MM.1S (cell line): ENCODE measurements at regions not wholly inside any gene's neighbourhood (a gene's known extent, or its start where the extent isn't known, plus 50 kb on each side); places are given as distances from the start of the nearest gene placed in this dataset.

ENCODE experiments used
- DNase-seq: peaks from one replicate; pipeline ENCODE4 v3.0.0-alpha.2; 2015
- H2AFZ ChIP-seq: fragments of 300-600 bp; sonication (generic); 2 replicates; pipeline ENCODE4 v1.6.0; 2016; ENCODE audit warnings: antibody characterized with exemption, low read length
- H3F3A ChIP-seq: fragments of 300-600 bp; sonication (generic); 2 replicates; pipeline ENCODE4 v1.6.1; 2016; ENCODE audit warnings: mild to moderate bottlenecking, antibody characterized with exemption, low read length, moderate library complexity, mixed read lengths; ENCODE audit not compliant: insufficient read depth
- H3K27ac ChIP-seq: fragments of 300-600 bp; sonication (generic); 2 replicates; pipeline ENCODE4 v1.5.1; 2016; ENCODE audit warnings: mild to moderate bottlenecking, low read length
- H3K27me3 ChIP-seq: fragments of 300-600 bp; sonication (generic); replicated peaks from 2 replicates; pipeline ENCODE4 v1.6.0; 2016; ENCODE audit warnings: low read length; ENCODE audit not compliant: insufficient read depth
- H3K36me3 ChIP-seq: fragments of 300-600 bp; sonication (generic); replicated peaks from 2 replicates; pipeline ENCODE4 v1.6.1; 2016; ENCODE audit warnings: mild to moderate bottlenecking, low read length, mixed read lengths; ENCODE audit not compliant: insufficient read depth
- H3K4me1 ChIP-seq: fragments of 300-600 bp; sonication (generic); 2 replicates; pipeline ENCODE4 v1.6.1; 2016; ENCODE audit warnings: low read length, mixed read lengths
- H3K4me2 ChIP-seq: fragments of 300-600 bp; sonication (generic); 2 replicates; pipeline ENCODE4 v1.6.0; 2016; ENCODE audit warnings: low read depth, low read length
- H3K4me3 ChIP-seq: fragments of 300-600 bp; sonication (generic); 2 replicates; pipeline ENCODE4 v1.5.1; 2016; ENCODE audit warnings: low read length, mixed read lengths
- H3K79me2 ChIP-seq: fragments of 300-600 bp; sonication (generic); 2 replicates; pipeline ENCODE4 v1.6.1; 2016; ENCODE audit warnings: mixed run types, low read length, mixed read lengths
- H3K9ac ChIP-seq: fragments of 300-600 bp; sonication (generic); 2 replicates; pipeline ENCODE4 v1.6.1; 2016; ENCODE audit warnings: low read length, mixed read lengths
- H3K9me2 ChIP-seq: fragments of 300-600 bp; sonication (generic); replicated peaks from 2 replicates; pipeline ENCODE4 v1.6.1; 2016; ENCODE audit warnings: mild to moderate bottlenecking, low read length, mixed read lengths; ENCODE audit not compliant: insufficient read depth
- H3K9me3 ChIP-seq: fragments of 300-600 bp; sonication (generic); replicated peaks from 2 replicates; pipeline ENCODE4 v1.6.1; 2016; ENCODE audit warnings: mild to moderate bottlenecking, low read length, mixed read lengths; ENCODE audit not compliant: insufficient read depth
- H4K20me1 ChIP-seq: fragments of 300-600 bp; sonication (generic); 2 replicates; pipeline ENCODE4 v1.6.1; 2016; ENCODE audit warnings: mild to moderate bottlenecking, low read length, moderate library complexity, mixed read lengths; ENCODE audit not compliant: insufficient read depth
- CTCF ChIP-seq: fragments of 300-600 bp; sonication (generic); IDR thresholded peaks from 2 replicates; pipeline ENCODE4 v1.5.1; 2016; ENCODE audit warnings: antibody characterized with exemption, low read length, mixed read lengths
- EZH2 ChIP-seq: fragments of 300-600 bp; sonication (generic); optimal IDR thresholded peaks from 2 replicates; pipeline ENCODE3; 2017; ENCODE audit warnings: low read depth, mild to moderate bottlenecking, antibody characterized with exemption, low read length, mixed read lengths
- EZH2phosphoT487 ChIP-seq: fragments of 300-600 bp; sonication (generic); IDR thresholded peaks from 2 replicates; pipeline ENCODE4 v1.6.1; 2018; ENCODE audit warnings: antibody characterized with exemption, low read length

- no peaks in the 10 kb centered on the region for H3K9me3 ChIP-seq
Observed at GRCh38 chr3:22117751-22118346, 366.8 kb upstream of the ZNF385D start.

GRCh38 chr3:22118542-22118941, 367.5 kb upstream of the ZNF385D start:
- no peaks in the 10 kb centered on the region for H3K79me2 ChIP-seq
- H3K4me1 ChIP-seq = no peaks in the 10 kb centered on the region
- H2AFZ ChIP-seq = no peak overlapping the region
- H3K4me2 ChIP-seq = no peak overlapping the region
- no peaks in the 10 kb centered on the region for H4K20me1 ChIP-seq
- no peaks in the 10 kb centered on the region for H3F3A ChIP-seq
- no peak overlapping the region for H3K4me3 ChIP-seq
- H3K27me3 ChIP-seq = no peaks in the 10 kb centered on the region
- no peak for TF ChIP-seq CTCF
- TF ChIP-seq EZH2phosphoT487 = no peak
- TF ChIP-seq EZH2 = no peak
- H3K9ac ChIP-seq = no peak overlapping the region
- H3K9me2 ChIP-seq = no peaks in the 10 kb centered on the region
- no peak for DNase-seq
- no peak overlapping the region for H3K27ac ChIP-seq
- no peaks in the 10 kb centered on the region for H3K36me3 ChIP-seq
- no peaks in the 10 kb centered on the region for H3K9me3 ChIP-seq

More at GRCh38 chr3:22117751-22118346, 366.8 kb upstream of the ZNF385D start:
- Histone ChIP-seq H3K79me2 (no peaks in the 10 kb centered on the region), H4K20me1 (no peaks in the 10 kb centered on the region), H3K4me3 (no peak overlapping the region), H3K4me2 (no peak overlapping the region), H3K4me1 (no peaks in the 10 kb centered on the region), H3K36me3 (no peaks in the 10 kb centered on the region), H3K27ac (no peak overlapping the region), H2AFZ (no peak overlapping the region), H3F3A (no peaks in the 10 kb centered on the region), H3K27me3 (no peaks in the 10 kb centered on the region), H3K9ac (no peak overlapping the region), H3K9me2 (no peaks in the 10 kb centered on the region)
- peak; percentile 26 for DNase-seq
- TF ChIP-seq EZH2phosphoT487 = no peak
- peak; percentile 65 for TF ChIP-seq CTCF

GRCh38 chr3:22121068-22121701, 370.2 kb upstream of the ZNF385D start:
- Histone ChIP-seq H3F3A (no peaks in the 10 kb centered on the region), H3K9me3 (no peaks in the 10 kb centered on the region), H3K9ac (no peak overlapping the region), H3K27ac (no peak overlapping the region), H3K4me2 (no peak overlapping the region), H4K20me1 (no peaks in the 10 kb centered on the region), H3K27me3 (no peaks in the 10 kb centered on the region), H3K4me3 (no peak overlapping the region), H3K36me3 (no peaks in the 10 kb centered on the region), H3K79me2 (no peaks in the 10 kb centered on the region), H3K4me1 (no peaks in the 10 kb centered on the region), H2AFZ (no peak overlapping the region), H3K9me2 (no peaks in the 10 kb centered on the region)
- TF ChIP-seq EZH2 = no peak
- TF ChIP-seq CTCF = no peak
- no peak for TF ChIP-seq EZH2phosphoT487
- no peak for DNase-seq
